RWPE1 (cell line): ENCODE measurements at regions not wholly inside any gene's neighbourhood (a gene's known extent, or its start where the extent isn't known, plus 50 kb on each side); places are given as distances from the start of the nearest gene placed in this dataset.

Experiments used
- CTCF ChIA-PET: fragments of 350-600 bp; sonication (Branson Sonifier 250); formaldehyde crosslinking; extraction: SDS; loops from one replicate; lab custom pipeline; 2021; lab: Yijun Ruan, JAX
- POLR2A ChIA-PET: fragments of 400-600 bp; formaldehyde crosslinking; extraction: SDS; loops from one replicate; lab custom pipeline; 2020; ENCODE audit warnings: antibody characterized with exemption; ENCODE audit not compliant: low non-redundant PET; lab: Yijun Ruan, JAX
- DNase-seq: peaks from one replicate; pipeline ENCODE4 v3.0.0; 2012; ENCODE audit warnings: low spot score
- H3K27ac ChIP-seq: fragments of 450-650 bp; 2 replicates; pipeline ENCODE4 v1.5.1; 2017
- CTCF ChIP-seq: fragments of 450-650 bp; conservative IDR thresholded peaks from 2 replicates; pipeline ENCODE4 v1.5.1; 2017; ENCODE audit warnings: low read depth, mild to moderate bottlenecking

DNA sequence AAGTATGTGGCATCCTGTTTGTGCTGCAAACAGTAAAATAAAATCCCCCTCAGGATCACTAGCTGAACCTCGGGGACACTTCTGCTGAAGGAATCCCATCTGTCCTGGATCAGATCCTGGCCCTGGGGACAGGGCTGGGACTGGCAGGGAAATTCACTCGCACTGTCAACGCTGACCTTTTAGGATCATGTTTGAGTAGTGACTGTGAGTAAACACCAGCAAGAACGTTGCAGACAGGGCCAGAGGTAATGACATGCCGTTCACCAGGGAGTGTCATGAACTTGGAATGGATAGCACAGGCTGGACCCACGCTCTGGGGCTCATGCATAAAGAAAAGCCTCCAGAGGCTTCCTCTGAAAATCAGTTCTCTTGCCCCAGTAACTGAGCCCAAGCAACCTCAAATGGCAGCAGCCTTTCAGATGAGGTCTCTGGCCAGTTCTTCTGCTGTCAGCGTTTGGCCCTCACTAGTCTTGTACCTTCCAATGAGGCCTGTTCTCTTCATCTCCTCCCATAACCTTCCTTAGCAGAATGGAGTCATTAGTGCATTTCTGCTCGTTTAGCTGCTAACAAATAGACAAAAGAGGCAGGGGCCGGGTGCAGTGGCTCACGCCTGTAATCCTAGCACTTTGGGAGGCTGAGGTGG, 51.0 kb upstream of the BARX2 start:
- DNase-seq: no peak
- ChIA-PET POLR2A (no interaction called here), CTCF (interaction anchor here (0.6 kb wide), 2 partner anchors 200 to 547 kb away, joined by 4 to 6 read pairs; no protein-coding TSS in a partner anchor)
- no peak overlapping the region for H3K27ac ChIP-seq
- TF ChIP-seq CTCF: no peak

- TF ChIP-seq CTCF: no peak
- DNase-seq: no peak
- POLR2A ChIA-PET: no interaction called here
- CTCF ChIA-PET: interaction anchor here (0.6 to 0.8 kb wide), 2 partner anchors 8 to 547 kb away, joined by 5 to 6 read pairs; no protein-coding TSS in a partner anchor
- H3K27ac ChIP-seq: no peak overlapping the region
Measured at GRCh38 chr11:129323896-129324502, 51.6 kb upstream of the BARX2 start.

- no peak overlapping the region for H3K27ac ChIP-seq
- ChIA-PET CTCF (interaction anchor here (0.8 kb wide), 1 partner anchor 9 kb away, joined by 5 read pairs; no protein-coding TSS in a partner anchor), POLR2A (no interaction called here)
- DNase-seq: no peak
- no peak for TF ChIP-seq CTCF
Measured at GRCh38 chr11:129322941-129323340, 52.7 kb upstream of the BARX2 start.

GRCh38 chr11:129321076-129321475, 54.6 kb upstream of the BARX2 start:
- H3K27ac ChIP-seq: no peak overlapping the region
- ChIA-PET POLR2A (no interaction called here), CTCF (interaction anchor here (2.5 kb wide), 1 partner anchor 11 kb away, joined by 12 read pairs; no protein-coding TSS in a partner anchor)
- DNase-seq: no peak
- no peak for TF ChIP-seq CTCF

DNA sequence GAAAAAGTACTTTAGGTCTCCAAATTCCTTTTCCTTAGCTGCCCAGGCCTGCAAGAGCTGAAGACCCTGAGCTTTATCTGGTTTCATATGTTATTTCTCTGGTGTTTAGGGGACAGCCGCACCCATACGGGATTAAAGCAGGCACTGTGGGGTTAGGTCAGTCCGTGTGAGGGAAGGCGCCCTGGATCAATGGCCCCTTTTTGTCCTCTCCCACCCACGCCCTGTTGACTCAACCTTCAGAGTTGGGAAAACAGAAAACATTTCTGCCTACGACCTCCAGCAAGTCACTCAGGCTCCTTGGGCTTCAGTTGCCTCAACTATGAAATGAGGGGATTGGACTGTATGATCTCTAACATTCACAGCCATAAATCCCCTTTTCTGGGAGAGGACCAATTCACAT, 55.2 kb upstream of the BARX2 start:
- ChIA-PET CTCF (interaction anchor here (0.5 to 2.5 kb wide), 2 partner anchors 11 to 13 kb away, joined by 3 to 12 read pairs; no protein-coding TSS in a partner anchor), POLR2A (no interaction called here)
- no peak for TF ChIP-seq CTCF
- no peak overlapping the region for H3K27ac ChIP-seq
- no peak for DNase-seq

- H3K27ac ChIP-seq: no peak overlapping the region
- no peak for DNase-seq
- ChIA-PET CTCF (interaction anchor here (0.5 to 2.5 kb wide), 3 partner anchors 12 to 207 kb away, joined by 3 to 12 read pairs (median 4); no protein-coding TSS in a partner anchor), POLR2A (no interaction called here)
- TF ChIP-seq CTCF: no peak
Measured at GRCh38 chr11:129319751-129320150, 55.9 kb upstream of the BARX2 start.
